Activated CD8-positive, alpha-beta memory T cell treated with anti-CD3 and anti-CD28 coated beads for 1 hour (primary cell): ENCODE measurements at regions not wholly inside any gene's neighbourhood (a gene's known extent, or its start where the extent isn't known, plus 50 kb on each side); places are given as distances from the start of the nearest gene placed in this dataset.

Experiments used
- DNase-seq, 2 donors: peaks; one replicate each; pipeline ENCODE4 v3.0.0-alpha.2; 2020; ENCODE audit warnings: low read depth in 1 of 2; ENCODE audit errors: extremely low read depth in 1 of 2

GRCh38 chr18:41842886-41843285 is 112.1 kb upstream of the PIK3C3 start:
- DNase-seq = no peak

GRCh38 chr18:41829647-41830516 is 125.2 kb upstream of the PIK3C3 start:
- DNase-seq = no peak

- no peak for DNase-seq
Measured at GRCh38 chr18:41828137-41828536, 126.9 kb upstream of the PIK3C3 start.

GRCh38 chr18:41820784-41821183 is 134.2 kb upstream of the PIK3C3 start:
- no peak for DNase-seq

- DNase-seq = no peak
Measured at GRCh38 chr18:41818381-41819355, 136.4 kb upstream of the PIK3C3 start.

- DNase-seq = no peak
Measured at GRCh38 chr18:41814651-41815050, 140.4 kb upstream of the PIK3C3 start.

- no peak for DNase-seq
Measured at GRCh38 chr18:41809652-41810051, 145.4 kb upstream of the PIK3C3 start.

GRCh38 chr18:41805341-41805740 is 149.7 kb upstream of the PIK3C3 start:
- DNase-seq = no peak

- no peak for DNase-seq
Measured at GRCh38 chr18:41798879-41799278, 156.2 kb upstream of the PIK3C3 start.

GRCh38 chr18:41790687-41791086 is 164.3 kb upstream of the PIK3C3 start:
- DNase-seq = no peak

GRCh38 chr18:41789001-41789400 is 166.0 kb upstream of the PIK3C3 start:
- no peak for DNase-seq

GRCh38 chr18:41783879-41784278 is 171.2 kb upstream of the PIK3C3 start:
- DNase-seq = no peak

- no peak for DNase-seq
Measured at GRCh38 chr18:41783065-41783818, 171.8 kb upstream of the PIK3C3 start.

- no peak for DNase-seq
Measured at GRCh38 chr18:41771973-41772372, 183.1 kb upstream of the PIK3C3 start.

GRCh38 chr18:41769265-41769664 is 185.8 kb upstream of the PIK3C3 start:
- DNase-seq = no peak

GRCh38 chr18:41768467-41768866 is 186.6 kb upstream of the PIK3C3 start:
- no peak for DNase-seq

GRCh38 chr18:41767960-41768359 is 187.1 kb upstream of the PIK3C3 start:
- no peak for DNase-seq

- DNase-seq = no peak
Measured at GRCh38 chr18:41765460-41765859, 189.6 kb upstream of the PIK3C3 start.

- no peak for DNase-seq
Measured at GRCh38 chr18:41763361-41763760, 191.7 kb upstream of the PIK3C3 start.

GRCh38 chr18:41761333-41762018 is 193.6 kb upstream of the PIK3C3 start:
- no peak for DNase-seq
